ENCODE measurements at regions not wholly inside any gene's neighbourhood (a gene's known extent, or its start where the extent isn't known, plus 50 kb on each side); places are given as distances from the start of the nearest gene placed in this dataset.

GRCh38 chr2:65826567-65826966 is 394.2 kb upstream of the SPRED2 start:
- Histone ChIP-seq H2BK20ac (ENCODE audit: low read depth, low read length) (no peak overlapping the region), H2BK15ac (ENCODE audit: low read depth, low read length) (no peak overlapping the region), H2AFZ (replicated peaks; ENCODE audit: low read length, poor library complexity) (no peak overlapping the region), H2BK120ac (ENCODE audit: low read depth, low read length) (no peak overlapping the region), H3K4me2 (ENCODE audit: low read depth, low read length) (no peak overlapping the region), H3K23ac (ENCODE audit: low read depth, low read length) (no peak overlapping the region), H3K4ac (ENCODE audit: low read depth, low read length) (no peak overlapping the region), H3K27me3 (ENCODE audit: control insufficient read depth, insufficient read depth, low read length) (0 out of 2 replicates have a peak, but pooled peaks cover 2% of the 10 kb centered on the region), H3K4me1 (ENCODE audit: control insufficient read depth, insufficient read depth, low read length) (no peaks in the 10 kb centered on the region), H4K20me1 (ENCODE audit: insufficient read depth, low read length) (no peaks in the 10 kb centered on the region), H3K9me1 (ENCODE audit: insufficient read depth, low read length) (no peaks in the 10 kb centered on the region), H3K79me1 (ENCODE audit: low read depth in 1 of 2, low read length in 2 of 2) (no peaks in the 10 kb centered on the region), H3K36me3 (ENCODE audit: control insufficient read depth, insufficient read depth, low read length) (no peaks in the 10 kb centered on the region), H3K9me3 (ENCODE audit: control insufficient read depth, insufficient read depth, low read length) (no peaks in the 10 kb centered on the region), H3K4me3 (ENCODE audit: insufficient read depth, low read depth, low read length) (no peak overlapping the region), H3K9ac (ENCODE audit: low read depth, low read length) (no peak overlapping the region), H2AK5ac (ENCODE audit: low read depth, low read length) (no peak overlapping the region), H4K8ac (ENCODE audit: low read depth in 2 of 2, low read length in 2 of 2) (no peak overlapping the region), H2AK9ac (replicated peaks; ENCODE audit: low read depth, low read length, poor library complexity) (no peak overlapping the region), H3K27ac (ENCODE audit: insufficient read depth, low read length) (no peak overlapping the region), H4K5ac (ENCODE audit: low read depth, low read length) (no peak overlapping the region), H3K18ac (ENCODE audit: low read depth, low read length) (no peak overlapping the region), H3K56ac (ENCODE audit: extremely low read depth, insufficient read depth, low read length) (no peak overlapping the region), H2BK5ac (ENCODE audit: low read depth, low read length, poor library complexity, severe bottlenecking) (no peak overlapping the region), H3K14ac (replicated peaks; ENCODE audit: low read depth, low read length) (no peak overlapping the region), H4K91ac (ENCODE audit: insufficient read depth, low read depth, low read length) (no peak overlapping the region)
- dilution Hi-C loops (cut with HindIII; ENCODE audit: low sequenced_read_pairs, unreplicated experiment) (no loop called here), in situ Hi-C loops (cut with MboI; ENCODE audit: low sequenced_read_pairs) (no loop called here), intact Hi-C loops (cut with micrococcal nuclease) (no loop called here)
- no TSS peak for BruUV-seq (replicated peaks)
- POLR2A ChIA-PET (ENCODE audit: unreplicated experiment): no interaction called here
- CTCF ChIA-PET: no interaction called here
- WGBS, 2 experiments (ENCODE audit: extremely low coverage in 2 of 2, insufficient read length in 1 of 2): no CpG with 5 or more reads among the region's 1 CpG
- no peak for DNase-seq
- no peak for ATAC-seq (ENCODE audit: low read depth)
- TF ChIP-seq MAZ (IDR thresholded peaks at IDR 0.05; ENCODE audit: borderline replicate concordance, low read depth, low read length) (no peak), RAD21 (IDR thresholded peaks at IDR 0.05; ENCODE audit: low read length) (no peak), FOS (IDR thresholded peaks at IDR 0.05; ENCODE audit: low read depth, low read length) (no peak), CTCF (conservative IDR thresholded peaks at IDR 0.05; ENCODE audit: low read depth, low read length) (no peak), SMC3 (IDR thresholded peaks at IDR 0.05; ENCODE audit: low read depth, low read length) (no peak), CHD1 (IDR thresholded peaks at IDR 0.05; ENCODE audit: low read depth, low read length) (no peak), MAFK (IDR thresholded peaks at IDR 0.05; ENCODE audit: low read depth, low read length) (no peak), BHLHE40 (IDR thresholded peaks at IDR 0.05; ENCODE audit: low read depth, low read length) (no peak), MXI1 (IDR thresholded peaks at IDR 0.05; ENCODE audit: borderline replicate concordance, low read depth, low read length) (no peak), NFE2L2 (IDR thresholded peaks at IDR 0.05; ENCODE audit: low read depth, low read length) (no peak), RCOR1 (IDR thresholded peaks at IDR 0.05; ENCODE audit: insufficient replicate concordance, low read length) (no peak), RFX5 (IDR thresholded peaks at IDR 0.05; ENCODE audit: low read depth, low read length) (no peak), CEBPB (IDR thresholded peaks at IDR 0.05; ENCODE audit: low read depth, low read length) (no peak), USF2 (IDR thresholded peaks at IDR 0.05; ENCODE audit: low read depth, low read length) (no peak), POLR2A (IDR thresholded peaks at IDR 0.05; ENCODE audit: low read depth, low read length) (no peak)
- TF ChIP-seq, protein P1, sequence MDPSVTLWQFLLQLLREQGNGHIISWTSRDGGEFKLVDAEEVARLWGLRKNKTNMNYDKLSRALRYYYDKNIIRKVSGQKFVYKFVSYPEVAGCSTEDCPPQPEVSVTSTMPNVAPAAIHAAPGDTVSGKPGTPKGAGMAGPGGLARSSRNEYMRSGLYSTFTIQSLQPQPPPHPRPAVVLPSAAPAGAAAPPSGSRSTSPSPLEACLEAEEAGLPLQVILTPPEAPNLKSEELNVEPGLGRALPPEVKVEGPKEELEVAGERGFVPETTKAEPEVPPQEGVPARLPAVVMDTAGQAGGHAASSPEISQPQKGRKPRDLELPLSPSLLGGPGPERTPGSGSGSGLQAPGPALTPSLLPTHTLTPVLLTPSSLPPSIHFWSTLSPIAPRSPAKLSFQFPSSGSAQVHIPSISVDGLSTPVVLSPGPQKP (IDR thresholded peaks at IDR 0.05; ENCODE audit: borderline replicate concordance, low read depth, low read length): no peak

Data from IMR-90 (cell line).